Inflammatory macrophage treated with lipopolysaccharide for 1 hour (primary cell): ENCODE measurements at regions not wholly inside any gene's neighbourhood (a gene's known extent, or its start where the extent isn't known, plus 50 kb on each side); places are given as distances from the start of the nearest gene placed in this dataset.
A peak's percentile ranks its signal among the peaks of the same experiment; 100 is the strongest.

Source experiments
- DNase-seq, 2 donors: peaks; one replicate each; pipeline ENCODE4 v3.0.0-alpha.2; 2020 to 2022

DNA sequence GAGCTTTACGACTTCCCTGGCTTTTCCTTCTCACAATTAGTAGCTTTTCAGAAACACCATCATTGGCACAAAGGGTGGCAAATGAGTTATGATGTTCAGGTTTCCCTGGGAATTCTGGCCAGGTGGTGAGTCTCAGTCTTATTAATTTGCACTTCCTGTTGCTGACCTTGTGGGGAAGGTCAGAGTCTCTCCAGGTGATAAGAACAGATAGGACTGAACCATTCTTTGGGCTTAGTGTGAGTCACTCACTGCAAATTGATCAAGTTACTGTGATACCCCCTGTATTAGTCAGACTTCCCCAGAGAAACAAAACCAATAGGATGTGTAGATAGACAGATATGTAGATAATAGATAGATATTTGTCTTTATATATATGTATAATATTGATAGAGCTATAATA, 53.8 kb upstream of the RANBP3L start:
- DNase-seq, result no peak

DNA sequence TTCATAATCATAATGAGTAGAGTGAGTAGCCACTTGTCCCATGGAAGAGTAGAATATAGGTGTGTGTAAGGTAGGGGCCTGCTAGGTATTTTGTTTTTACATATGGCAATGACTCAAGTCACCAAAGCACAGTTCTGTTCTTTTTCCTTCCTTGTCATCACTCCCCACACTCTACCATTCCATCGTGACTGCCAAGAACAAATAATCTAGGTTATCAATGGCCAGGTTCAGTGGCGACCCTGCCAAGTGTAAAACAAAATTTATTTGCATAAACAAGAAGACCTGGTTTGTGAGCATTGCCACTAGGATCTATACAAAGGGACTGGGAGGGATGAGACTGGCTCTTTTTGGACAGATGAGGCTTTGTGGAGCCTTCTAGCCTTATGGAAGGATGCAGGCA, 55.2 kb upstream of the RANBP3L start:
- DNase-seq, result no peak

DNA sequence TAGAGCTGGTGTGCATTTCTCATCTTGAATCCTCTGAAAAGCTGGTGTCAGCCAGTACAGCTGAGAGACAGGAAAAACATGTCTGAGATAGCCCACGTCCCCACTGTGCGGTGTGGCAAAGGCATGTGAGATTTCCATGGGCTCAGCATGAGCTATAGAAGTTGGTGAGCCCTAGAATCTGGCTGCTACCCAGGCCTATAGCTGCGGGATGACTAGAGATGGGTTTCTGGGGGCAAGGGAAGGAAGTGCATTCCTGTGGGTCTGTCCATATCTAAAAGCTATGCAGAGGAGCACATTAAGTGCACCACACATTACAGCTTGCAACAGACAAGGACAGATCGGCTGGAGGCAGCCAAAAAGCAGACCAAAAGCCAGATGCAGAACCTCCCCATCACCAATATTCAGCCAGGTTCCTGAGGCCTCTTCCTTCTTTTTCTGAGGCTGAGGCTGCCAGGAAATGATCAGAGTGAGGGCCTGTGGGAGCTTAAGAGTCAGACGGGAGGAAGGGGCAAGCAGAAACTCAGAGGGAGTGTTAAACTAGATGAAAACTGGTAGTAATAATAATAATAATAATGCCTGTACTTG, 55.8 kb upstream of the RANBP3L start:
- DNase-seq, result no peak

DNA sequence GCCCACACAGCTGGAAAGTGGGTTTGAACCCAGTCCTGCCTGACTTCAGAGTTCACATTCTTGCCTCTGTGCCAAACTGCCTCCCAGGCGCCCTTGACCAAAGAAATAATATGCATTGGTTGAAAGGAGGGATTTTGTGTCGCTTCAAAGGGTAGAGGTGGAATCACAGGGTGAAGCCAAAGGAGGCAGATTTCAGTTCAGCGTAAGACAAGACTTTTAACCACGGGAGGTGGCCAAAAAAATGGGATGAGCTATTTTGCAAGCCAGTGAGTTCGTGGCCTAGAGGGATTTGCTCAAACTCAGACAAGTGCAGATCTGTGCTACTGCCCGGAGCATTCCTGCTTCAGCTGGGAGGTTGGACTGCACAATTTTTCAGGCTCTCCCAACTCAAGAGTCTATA, 57.6 kb upstream of the RANBP3L start:
- no peak for DNase-seq

DNA sequence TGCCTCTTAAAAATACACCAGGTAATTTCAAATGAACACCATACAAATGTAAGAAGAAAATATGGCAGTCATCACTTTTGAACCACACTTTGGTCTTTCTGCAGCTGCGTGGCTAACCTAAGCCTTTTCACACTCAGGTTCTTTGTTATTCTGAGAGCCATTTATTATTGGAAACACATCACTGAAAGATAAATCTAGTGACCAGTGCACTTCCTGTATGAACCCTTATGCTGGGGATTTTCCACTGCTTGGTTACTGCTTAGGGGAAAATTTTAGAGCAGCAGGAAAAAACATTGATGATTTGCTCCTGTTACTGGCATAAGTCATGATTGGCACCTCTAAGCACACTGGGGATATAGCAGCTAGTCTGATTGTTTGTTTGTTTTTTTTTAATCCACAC, 58.6 kb upstream of the RANBP3L start:
- peak in 1 of 2 donors; percentile 17 for DNase-seq

DNA sequence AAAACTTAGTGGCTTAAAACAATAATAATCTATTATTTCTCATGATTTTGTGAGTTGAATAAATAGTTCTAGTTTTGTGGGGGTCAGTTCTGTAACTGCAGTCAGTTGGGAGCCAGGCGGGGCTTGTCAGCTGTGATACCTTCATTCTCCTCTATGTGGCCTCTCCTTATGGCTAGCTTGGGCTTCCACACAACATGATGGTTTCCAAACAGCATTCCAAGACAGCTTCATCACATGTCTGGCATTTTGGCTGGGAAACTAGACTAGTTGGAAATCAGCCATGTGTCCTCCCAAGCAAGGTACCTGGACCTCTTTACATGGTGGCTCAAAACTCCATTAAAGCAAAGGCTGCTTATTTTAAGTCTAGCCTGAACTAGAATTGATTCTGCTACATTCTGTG, 61.4 kb upstream of the RANBP3L start:
- no peak for DNase-seq

DNA sequence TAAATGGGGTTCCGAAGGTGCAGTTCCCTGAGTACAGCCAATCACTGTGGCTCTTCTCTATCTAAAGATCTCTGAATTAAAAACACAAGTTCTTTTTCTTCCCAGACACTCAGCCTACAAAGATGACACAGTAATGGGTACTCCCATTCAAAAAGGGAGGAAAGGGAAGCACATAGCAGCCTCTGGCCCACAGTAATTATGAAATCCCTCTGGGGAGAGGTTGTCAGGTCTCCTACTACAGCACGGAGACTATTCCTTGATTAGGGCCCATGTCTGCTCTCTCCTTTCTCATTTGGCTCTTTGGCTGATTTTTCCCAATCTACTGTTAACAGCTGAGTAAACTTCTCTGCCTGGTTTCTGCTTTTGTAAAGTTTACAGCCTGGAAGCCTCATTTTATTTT, 62.0 kb upstream of the RANBP3L start:
- DNase-seq, result peak in 1 of 2 donors; percentile 35

DNA sequence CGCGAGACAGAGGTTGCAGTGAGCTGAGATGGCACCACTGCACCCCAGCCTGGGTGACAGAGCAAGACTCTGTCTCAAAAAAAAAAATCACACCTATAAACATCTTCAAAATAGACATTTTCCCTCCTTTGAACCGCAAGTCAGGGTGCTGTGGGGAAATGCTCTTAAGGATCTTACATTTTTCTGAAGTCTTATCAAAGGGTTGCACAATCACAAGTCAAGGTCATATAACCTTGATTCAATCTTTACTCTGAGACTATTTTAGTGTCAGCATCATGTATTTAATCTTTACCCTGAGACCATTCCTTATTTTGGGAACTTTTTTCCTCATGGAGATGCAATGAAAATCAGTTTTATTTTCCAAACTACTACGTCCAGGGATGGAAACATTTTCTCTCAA, 62.8 kb upstream of the RANBP3L start:
- no peak for DNase-seq

DNA sequence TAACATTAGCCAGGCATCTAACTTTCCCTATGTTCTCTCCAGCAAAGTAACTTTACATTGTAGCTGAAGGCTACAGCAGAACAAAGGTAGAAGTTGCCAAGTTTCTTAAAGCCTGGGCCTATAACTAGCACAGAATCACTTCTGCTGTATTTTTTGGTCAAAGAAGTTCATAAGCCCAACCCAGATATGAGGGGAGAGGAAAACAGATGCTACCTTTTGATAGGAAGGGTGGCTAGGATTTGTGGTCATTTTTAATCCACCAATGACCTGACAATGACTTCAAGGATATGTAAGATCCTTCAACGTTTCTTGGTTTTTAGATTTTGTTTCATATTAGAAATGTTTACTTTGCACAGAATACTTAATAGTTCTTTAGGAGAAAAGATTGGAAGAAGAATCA, 64.2 kb upstream of the RANBP3L start:
- no peak for DNase-seq

DNA sequence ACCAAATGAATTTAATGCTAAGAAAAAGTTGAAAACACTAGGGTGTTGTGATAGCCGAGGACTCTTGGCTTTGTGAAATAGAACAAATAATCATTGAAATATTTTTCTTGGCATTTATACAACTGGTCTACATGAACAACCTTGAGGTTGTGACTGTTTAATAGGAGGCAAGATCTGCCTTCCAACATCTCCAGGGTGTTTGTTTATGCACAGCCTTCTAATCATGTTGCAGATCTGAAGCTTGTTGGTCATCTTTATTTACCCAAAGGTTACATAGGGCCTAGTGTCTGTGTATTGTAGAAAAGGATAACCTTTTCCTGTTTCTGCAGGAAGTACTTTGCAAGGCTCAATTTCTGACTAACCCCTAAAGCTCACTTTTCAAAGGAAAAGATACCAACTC, 65.2 kb upstream of the RANBP3L start:
- DNase-seq, result no peak

DNA sequence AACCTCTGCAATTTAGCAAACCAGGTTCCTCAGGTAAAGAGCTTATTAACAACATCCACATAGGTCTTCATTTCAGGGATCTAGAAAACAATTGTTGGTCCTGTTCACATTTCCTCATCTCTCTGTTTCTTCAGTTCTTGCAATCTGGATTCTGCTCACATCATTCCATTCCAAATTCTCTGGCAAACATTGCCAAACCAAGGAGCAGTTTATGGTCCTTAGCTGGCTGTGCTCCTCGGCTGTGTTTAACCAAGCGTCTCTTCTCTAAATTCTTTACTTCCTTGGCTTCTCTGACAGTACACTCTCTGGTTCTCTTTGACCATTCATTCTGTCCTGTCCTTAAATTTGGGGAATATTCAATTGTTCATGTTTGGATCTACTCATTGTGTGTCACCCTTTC, 65.8 kb upstream of the RANBP3L start:
- no peak for DNase-seq

DNA sequence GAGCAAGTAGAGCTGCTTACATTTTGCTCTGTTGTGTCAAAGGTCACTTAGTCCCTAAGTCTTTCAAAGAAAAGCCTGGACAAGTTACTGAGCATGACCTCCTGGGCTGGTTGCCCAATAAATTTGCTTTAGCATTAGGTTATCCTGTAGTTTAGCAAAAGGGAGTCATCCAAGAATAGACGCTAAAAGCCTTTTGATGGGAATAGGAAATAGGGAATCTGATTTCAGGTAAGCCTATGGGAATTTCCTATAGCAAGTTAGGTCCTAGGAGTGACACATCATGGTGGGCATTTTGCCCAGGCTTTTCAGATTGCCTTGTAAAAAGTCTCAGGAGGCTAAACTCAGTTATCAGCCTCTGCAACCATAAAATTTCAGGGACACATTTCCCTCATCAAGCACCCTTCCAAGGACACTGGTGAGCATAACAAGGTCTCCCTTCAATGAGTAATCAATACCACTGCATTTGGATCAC, 67.6 kb upstream of the RANBP3L start:
- DNase-seq, result no peak

DNA sequence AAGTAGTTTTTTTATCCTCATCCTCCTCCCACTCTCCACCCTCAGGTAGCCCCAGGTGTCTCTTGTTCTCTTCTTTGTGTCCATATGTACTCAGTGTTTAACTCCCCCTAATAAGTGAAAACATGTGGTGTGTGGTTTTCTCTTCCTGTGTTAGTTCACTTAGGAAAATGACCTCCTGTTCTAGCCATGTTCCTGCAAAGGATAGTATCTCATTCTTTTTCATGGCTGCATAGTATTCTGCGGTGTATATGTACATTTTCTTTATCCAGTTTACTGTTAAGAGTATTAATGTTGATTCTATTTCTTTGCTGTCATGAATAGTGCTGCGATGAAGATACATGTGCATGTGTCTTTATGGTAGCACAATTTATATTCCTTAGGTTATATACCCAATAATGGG, 68.4 kb upstream of the RANBP3L start:
- no peak for DNase-seq

DNA sequence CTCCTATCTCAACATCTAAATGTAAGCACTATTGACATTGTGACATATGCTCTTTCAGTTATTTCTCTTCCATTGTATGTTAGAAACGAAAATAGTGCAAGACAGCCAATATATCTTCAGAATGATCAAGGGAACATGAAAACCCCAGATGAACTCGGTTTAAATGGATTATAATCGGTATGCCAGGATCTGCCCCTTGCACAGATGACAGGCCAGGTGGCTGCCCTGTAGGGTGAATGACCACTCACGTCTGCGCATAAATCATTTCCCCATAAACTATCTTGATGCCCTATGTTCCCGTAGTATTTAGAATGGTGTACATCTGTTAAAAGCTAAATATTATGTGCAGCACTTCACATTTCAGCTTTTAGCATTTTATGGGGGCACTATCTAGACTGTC, 69.7 kb upstream of the RANBP3L start:
- no peak for DNase-seq

DNA sequence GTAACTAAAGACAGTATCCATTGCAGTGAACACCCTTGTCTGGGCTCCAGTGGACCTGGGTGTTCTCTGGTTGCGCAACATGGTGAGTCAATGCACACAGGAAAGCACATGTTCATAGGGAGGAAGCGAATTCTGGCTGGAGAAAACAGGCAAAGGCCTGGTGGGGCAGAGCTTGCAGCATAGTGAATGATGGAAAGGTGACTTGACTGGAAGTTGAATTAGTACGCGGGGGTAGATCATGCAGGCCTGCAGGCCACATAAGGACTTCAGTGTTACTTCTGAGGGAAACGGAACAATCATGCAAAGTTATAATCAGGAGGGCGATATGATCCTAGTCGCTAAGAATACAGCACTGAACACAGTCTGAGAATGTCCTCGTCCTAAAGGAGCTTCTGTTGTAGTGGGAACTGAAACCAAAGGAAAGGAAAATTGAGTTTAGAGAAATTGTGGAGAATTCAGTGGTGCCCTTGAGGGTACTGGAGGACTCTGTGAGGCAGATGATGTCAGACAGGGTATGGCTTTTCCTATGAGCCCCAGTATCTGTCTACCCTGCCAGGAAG, 71.9 kb upstream of the RANBP3L start:
- peak; percentile 90 to 93 for DNase-seq

DNA sequence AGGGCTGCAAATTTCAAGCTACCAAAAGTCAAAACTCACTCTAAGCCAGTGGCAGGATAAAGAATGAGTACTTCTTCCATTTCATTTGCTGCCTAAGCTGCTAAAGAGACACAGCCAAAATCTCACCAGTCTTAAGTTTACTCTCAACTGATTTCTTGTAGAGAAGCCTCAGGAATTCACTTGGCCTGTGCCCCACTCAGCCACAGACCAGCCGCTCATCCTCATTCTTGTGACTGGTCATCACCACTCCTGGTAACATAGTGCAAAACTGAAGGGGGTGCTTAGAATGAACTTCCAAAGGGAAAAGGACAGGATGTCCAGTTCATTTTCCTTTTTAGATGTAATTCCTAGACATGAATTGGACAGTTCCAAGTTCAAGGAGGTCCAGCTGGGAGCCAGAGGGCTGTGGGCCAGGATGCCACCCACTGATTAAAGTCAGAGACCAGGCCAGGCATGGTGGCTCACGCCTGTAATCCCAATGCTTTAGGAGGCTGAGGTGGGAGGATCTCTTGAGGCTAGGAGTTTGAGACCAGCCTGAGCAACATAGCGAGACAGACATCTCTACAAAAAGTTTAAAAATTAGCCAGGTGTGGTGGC, 72.7 kb upstream of the RANBP3L start:
- DNase-seq, result no peak

DNA sequence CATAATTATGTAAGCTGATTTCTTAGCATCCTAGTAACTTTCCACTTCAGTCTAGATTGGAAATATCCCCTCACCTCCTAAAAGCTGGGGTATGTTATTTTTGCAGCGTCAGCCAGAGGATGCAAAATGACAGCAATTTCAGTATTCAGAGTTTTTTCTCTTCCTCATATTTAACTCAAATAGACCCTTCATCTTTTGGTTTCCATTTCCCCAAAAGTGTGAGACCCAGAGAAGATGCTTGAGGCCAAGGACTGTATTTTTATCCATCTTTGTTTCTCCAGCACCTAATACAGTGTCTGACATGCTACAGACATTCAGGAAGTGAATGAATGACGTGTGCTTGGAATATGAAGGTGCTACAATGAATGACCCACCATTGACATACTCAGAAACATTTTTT, 75.5 kb upstream of the RANBP3L start:
- no peak for DNase-seq

DNA sequence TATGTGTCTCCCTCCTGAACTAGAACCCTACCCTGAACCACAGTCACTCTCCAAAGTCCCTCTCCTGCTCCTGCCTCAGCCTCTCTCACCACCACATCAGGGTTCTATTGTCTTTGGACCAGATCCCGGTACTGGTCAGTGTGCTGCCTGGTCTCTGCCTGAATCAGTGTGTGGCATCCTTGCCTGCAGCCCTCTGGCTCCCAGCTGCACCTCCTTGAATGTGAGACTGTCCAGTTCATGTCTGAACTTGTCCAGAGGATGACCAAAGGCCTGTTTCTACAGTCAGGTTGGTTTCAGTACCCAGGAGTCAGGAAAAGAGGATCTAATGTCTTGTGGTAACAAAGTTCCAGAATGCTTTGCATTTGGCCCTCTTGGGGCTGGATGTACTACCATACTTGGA, 76.8 kb upstream of the RANBP3L start:
- DNase-seq, result no peak

DNA sequence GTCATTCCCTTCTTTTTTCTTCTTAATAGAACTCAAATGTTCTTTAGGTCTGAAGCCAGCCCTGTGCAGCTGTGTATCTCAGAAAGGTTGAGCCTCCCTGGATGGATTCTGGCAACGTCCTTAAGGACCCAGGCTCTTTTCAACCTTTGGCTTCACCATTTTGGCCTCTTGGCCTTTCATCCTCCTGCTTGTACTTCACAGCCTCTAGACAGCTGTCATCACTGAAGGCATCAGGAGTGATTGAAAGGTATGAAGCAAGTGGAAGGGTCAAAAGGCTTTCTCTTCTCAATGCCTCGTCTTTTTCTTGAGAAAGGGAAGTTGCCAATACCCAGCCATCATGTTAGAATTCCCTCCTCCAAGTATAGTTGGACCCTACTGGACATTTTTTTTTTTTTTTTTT, 81.2 kb upstream of the RANBP3L start:
- no peak for DNase-seq

DNA sequence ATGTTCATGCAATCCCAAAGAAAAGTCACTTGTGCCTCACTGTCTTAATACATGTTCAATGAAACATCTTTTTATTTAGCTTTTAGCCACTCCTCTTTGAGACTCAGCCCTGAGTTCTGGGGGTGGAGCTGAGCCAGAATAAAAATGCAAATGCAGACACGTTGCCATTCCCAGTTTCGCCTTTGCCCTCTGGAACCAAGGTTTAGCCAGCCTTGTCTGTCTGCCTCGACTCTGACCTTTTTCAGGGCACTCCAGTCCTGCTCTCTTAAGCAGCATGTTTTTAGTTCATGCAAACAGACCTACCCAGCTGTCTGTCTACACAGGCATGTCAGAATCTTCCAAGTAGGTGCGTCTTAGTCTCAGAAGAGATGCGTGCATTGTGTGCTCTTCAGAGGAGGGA, 82.2 kb upstream of the RANBP3L start:
- no peak for DNase-seq

DNA sequence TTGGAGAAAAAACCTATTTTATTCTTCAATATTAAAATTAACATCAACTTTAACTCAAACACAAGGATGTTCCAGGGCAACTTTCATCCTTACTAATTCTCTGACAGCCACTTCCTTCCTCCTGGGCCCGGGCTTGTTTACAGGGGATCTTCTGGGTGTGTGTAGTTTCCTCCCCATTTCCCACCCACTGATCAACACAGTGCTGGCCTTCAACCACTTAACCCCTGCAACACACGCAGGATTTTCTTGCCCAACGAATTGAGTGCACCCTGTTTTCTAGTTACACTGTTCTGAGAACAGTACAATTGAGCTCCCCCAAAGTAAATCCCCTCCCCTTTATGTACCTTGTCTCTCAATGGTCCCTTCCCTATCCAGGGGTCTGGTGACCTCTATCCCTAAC, 83.1 kb upstream of the RANBP3L start:
- no peak for DNase-seq

DNA sequence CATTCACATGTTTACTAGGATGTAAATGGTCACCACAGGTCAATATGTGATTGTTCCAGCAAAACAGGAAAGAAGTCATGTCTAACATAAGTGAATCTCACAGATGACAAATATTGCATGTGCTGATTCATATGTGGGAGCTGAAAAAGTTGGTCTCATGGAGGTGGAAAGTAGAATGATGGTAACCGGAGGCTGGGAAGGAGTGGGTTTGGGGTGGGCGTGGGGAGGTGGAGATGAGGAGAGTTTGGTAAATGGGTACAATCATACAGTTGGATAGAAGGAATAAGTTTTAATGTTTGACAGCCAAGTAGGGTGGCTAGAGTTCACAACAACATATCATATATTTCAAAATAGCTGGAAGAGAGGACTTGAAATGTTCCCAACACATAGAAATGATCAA, 83.8 kb upstream of the RANBP3L start:
- no peak for DNase-seq

DNA sequence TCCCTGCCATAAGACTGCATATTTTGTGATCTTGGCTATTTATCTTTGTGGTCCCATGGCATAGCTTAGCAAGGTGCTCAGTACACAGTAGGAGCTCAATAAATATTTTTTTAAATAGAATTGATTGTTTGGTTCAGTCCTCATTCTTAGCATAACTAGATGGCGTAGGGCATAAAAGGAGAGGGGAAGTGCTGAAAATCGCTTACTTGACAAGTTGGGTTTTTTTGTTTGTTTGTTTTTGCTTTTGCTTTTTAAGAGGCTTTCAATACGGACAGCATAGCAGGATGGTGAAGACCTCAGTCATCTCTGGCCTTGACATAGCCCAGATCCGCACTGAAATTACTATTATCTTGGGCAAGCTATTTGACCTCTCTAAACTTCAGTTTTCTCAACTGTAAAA, 86.6 kb upstream of the RANBP3L start:
- DNase-seq, result no peak

DNA sequence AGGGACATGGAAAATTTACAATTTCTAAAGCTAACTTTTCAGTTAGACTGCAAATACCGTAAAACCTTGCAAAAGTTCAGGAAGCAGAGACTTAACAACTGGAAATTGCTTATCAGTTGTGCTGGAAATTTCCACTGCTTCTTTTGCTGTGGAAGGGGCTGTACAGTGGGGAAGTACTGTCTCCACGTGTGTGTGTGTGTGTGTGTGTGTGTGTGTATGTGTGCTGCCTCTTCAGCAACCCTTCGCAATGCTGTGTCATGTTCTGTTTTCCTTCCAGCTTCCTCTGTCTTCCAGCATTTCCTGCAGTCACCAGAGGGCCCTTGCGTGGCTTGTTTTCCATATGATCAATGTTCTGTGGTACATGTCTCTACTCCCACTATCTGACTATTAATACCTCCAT, 87.5 kb upstream of the RANBP3L start:
- peak; percentile 78 to 83 for DNase-seq

DNA sequence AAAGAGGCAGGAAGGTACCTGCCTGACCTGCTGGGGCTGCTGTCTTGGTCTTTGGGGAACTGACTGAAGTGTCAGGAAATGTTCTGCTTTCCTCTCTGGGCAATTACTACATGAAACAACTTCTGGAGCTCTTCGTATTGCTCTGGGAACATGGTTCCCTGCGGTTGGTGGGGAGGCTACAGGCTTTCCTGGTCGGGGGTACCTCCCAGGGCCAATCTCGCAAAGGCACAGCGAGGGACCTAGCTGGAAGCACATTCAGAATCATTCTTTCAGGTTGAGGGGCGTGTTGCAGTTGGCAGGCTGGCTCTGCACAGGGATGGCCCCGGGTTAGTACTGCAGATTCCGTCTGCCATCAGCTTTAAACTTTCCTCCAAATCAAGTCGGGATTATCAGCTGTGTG, 88.9 kb upstream of the RANBP3L start:
- DNase-seq, result no peak
